AG09319 (cell line): ENCODE measurements at regions not wholly inside any gene's neighbourhood (a gene's known extent, or its start where the extent isn't known, plus 50 kb on each side); places are given as distances from the start of the nearest gene placed in this dataset.

Experiments
- DNase-seq: peaks from one replicate; pipeline ENCODE4 v3.0.0-alpha.2; 2010; ENCODE audit warnings: low read depth; ENCODE audit errors: extremely low read depth
- CTCF ChIP-seq: IDR thresholded peaks from 2 replicates; pipeline ENCODE4 v1.5.1; 2011; ENCODE audit warnings: low read depth, mild to moderate bottlenecking, inconsistent platforms, low read length, moderate library complexity

DNA sequence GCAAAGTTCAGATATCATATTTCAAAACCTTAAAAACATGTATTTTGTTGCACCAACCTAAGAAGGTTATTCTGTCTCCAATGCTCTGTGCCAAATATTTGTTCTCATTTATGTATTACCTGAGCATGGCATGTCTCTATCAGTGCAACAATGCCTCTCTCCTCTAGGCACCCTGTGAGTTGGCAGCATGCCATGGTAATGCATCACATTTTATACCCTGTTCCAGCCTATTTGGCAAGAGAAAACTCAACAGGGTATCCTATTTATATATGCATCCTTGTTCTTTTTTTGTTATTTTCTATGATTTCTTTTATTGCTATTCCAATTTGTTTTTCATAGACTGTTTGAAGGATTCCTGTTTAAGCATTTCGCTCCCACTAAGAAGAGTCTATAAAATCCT is 126.3 kb upstream of the NRXN1 start:
- no peak for TF ChIP-seq CTCF
- no peak for DNase-seq

GRCh38 chr2:51153236-51153635 is 121.3 kb upstream of the NRXN1 start:
- no peak for DNase-seq
- no peak for TF ChIP-seq CTCF

DNA sequence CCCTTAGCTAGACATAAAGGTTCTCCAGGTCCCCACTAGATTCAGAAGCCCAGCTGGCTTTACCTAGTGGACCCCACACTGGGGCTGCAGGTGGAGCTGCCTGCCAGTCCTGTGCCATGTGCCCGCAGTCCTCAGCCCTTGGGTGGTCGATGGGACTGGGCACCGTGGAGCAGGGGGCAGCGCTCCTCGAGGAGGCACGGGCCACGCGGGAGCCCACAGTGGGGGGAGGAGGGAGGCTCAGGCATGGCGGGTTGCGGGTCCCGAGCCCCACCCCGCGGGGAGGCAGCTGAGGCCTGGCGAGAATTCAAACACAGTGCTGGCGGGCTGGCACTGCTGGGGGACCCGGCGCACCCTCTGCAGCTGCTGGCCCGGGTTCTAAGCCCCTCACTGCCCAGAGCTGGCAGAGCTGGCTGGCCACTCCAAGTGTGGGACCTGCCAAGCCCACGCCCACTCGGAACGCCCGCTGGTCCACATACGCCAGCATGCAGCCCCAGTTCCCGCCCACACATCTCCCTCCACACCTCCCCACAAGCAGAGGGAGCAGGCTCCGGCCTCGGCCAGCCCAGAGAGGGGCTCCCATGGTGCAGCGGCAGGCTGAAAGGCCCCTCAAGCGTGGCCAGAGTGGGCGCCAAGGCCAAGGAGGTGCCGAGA is 119.7 kb upstream of the NRXN1 start:
- no peak for DNase-seq
- TF ChIP-seq CTCF, result no peak

DNA sequence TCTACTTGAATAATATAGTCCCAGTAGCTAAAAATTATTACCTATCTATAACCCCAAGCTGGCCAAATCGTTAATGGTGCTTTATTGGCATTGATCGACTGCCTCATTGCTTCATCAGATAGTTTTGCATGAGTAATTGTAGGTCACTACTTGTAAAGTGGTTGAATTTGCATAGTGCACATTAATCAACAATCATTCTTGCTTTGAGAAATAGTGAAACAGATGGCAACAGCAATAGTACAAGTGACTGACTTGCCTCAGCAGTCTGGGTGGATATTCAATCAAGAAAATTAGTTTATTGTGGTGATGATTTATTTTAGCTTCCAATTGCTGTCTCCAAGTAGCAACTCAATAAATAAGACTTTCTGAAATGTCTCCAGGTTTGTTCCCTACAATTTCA is 117.8 kb upstream of the NRXN1 start:
- DNase-seq, result no peak
- no peak for TF ChIP-seq CTCF

DNA sequence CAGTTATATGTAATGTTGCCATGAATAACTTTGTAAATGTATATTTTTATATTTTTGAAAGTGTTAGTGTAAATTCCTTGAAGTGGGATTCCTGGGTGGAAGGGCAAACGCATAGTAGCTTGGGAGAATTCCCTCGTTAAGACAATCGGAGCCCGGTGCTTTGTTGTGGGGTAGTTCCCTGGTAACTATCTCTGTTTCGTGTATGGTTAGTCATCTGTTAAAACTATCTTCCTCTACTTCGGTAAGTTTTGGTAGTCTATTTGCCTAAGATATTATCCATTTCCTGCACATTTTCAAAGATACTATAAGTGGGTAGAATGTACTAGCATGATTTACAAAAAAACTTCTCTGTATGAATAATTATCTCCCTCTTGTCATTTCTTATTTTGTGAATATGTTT is 113.8 kb upstream of the NRXN1 start:
- TF ChIP-seq CTCF, result no peak
- DNase-seq, result no peak

- TF ChIP-seq CTCF, result no peak
- DNase-seq, result no peak
These were observed 88.9 kb upstream of the NRXN1 start for GRCh38 chr2:51120754-51121280.

GRCh38 chr2:51111532-51111931 is 79.6 kb upstream of the NRXN1 start:
- DNase-seq, result no peak
- TF ChIP-seq CTCF, result no peak
